Spleen (tissue), 11 donors: ENCODE measurements at regions not wholly inside any gene's neighbourhood (a gene's known extent, or its start where the extent isn't known, plus 50 kb on each side); places are given as distances from the start of the nearest gene placed in this dataset.

ENCODE experiments used
- DNase-seq: peaks from one replicate; pipeline ENCODE4 v3.0.0-alpha.2; 2020
- H3K27ac ChIP-seq, 8 donors: fragments of 200-600 bp; sonication (generic) in 7 of 8; 1 replicate in 4 of 8; 2 replicates in 4 of 8; pipeline versions ENCODE4 v1.5.0 to v1.8.0; 2016 to 2021; ENCODE audit warnings: inconsistent platforms in 4 of 8, mild to moderate bottlenecking in 4 of 8, moderate library complexity in 1 of 8
- H3K27me3 ChIP-seq, 7 donors: fragments of 200-600 bp; sonication (generic) in 6 of 7; replicated peaks in 1 of 7; 1 replicate in 4 of 7; 2 replicates in 3 of 7; pipeline versions ENCODE4 v1.5.0 to v1.8.0; 2016 to 2021; ENCODE audit warnings: inconsistent platforms in 3 of 7, mild to moderate bottlenecking in 1 of 7
- H3K36me3 ChIP-seq, 6 donors: fragments of 200-600 bp; sonication (generic) in 5 of 6; 1 replicate in 4 of 6; 2 replicates in 2 of 6; pipeline versions ENCODE4 v1.5.0 to v1.8.0; 2016 to 2021; ENCODE audit warnings: inconsistent platforms in 2 of 6
- H3K4me1 ChIP-seq, 6 donors: fragments of 200-600 bp; sonication (generic) in 5 of 6; 1 replicate in 3 of 6; 2 replicates in 3 of 6; pipeline versions ENCODE4 v1.5.0 to v1.8.0; 2016 to 2021; ENCODE audit warnings: inconsistent platforms in 3 of 6
- H3K4me3 ChIP-seq, 8 donors: fragments of 200-600 bp; sonication (generic) in 7 of 8; 1 replicate in 4 of 8; 2 replicates in 4 of 8; pipeline versions ENCODE4 v1.5.0 to v1.8.0; 2016 to 2021; ENCODE audit warnings: inconsistent platforms in 4 of 8, mild to moderate bottlenecking in 4 of 8, moderate library complexity in 2 of 8
- H3K9me3 ChIP-seq, 8 donors: fragments of 200-600 bp; sonication (generic) in 7 of 8; 1 replicate in 4 of 8; 2 replicates in 4 of 8; pipeline versions ENCODE4 v1.5.0 to v1.8.0; 2016 to 2021; ENCODE audit warnings: inconsistent platforms in 4 of 8
- CTCF ChIP-seq, 11 experiments: fragments of 200-600 bp in 7 of 11; fragments of 450-650 bp in 4 of 11; sonication (generic) in 4 of 11; IDR thresholded peaks in 8 of 11; conservative IDR thresholded peaks in 3 of 11; 1 replicate in 7 of 11; 2 replicates in 4 of 11; pipeline versions ENCODE4 v1.4.0 to v1.8.0; 2016 to 2021; ENCODE audit warnings: antibody characterized with exemption in 11 of 11, inconsistent platforms in 4 of 11, mild to moderate bottlenecking in 1 of 11
- POLR2A ChIP-seq, 3 donors: fragments of 450-650 bp; IDR thresholded peaks; one replicate each; pipeline ENCODE4 v1.5.1; 2017; ENCODE audit warnings: antibody characterized with exemption in 3 of 3, mild to moderate bottlenecking in 1 of 3
- POLR2AphosphoS5 ChIP-seq, 3 donors: sonication (generic); formaldehyde crosslinking; IDR thresholded peaks; one replicate each; pipeline ENCODE4 v1.5.1; 2017; ENCODE audit warnings: antibody characterized with exemption in 3 of 3
- WGBS, 5 donors: extraction: QIAGEN DNeasy Blood & Tissue Kit in 3 of 5; methylation state at CpG; one replicate each; pipeline versions ENCODE4 v1.1.5 to v1.1.7; 2013 to 2018; 5-methylcytosine and 5-hydroxymethylcytosine counted together
- intact Hi-C: fragments of 100-400 bp; cut with DNase I; formaldehyde crosslinking; loops from one replicate; pipeline ENCODE4 v1.15.0; 2023; ENCODE audit warnings: low total_unique reads
- donor health status: healthy with polysubstance abuse.
- donor health status: DM: no; HTN: no; CAD: no; lungs with moderate emphysema.
- donor health status: DM: no; HTN: no; CAD: no.
- donor health status: Bipolar disorder and iron deficiency.
- donor health status: healthy.
- donor health status: DM: no; HTN: no; CAD: no.
- donor health status: DM: yes; HTN: yes; CAD: no.

DNA sequence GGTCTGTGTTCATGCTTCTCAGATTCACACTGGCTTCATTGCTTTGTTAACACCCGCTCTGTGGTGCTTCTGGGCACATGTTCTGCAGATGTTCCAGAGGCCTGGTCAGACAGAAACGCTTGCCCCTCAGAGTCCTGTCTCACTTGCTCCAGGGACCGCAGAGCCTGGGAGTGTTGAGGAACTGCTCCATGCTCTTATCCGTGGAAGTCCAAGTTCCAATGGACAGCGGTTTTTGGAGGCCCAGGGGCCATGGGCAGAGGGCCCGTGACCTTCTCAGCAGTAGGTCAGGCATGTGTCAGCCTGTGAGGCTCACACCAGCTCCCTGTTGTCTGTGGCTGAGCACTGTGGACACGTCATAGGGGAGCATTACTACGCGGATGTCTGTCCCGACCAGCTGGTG lies 364.7 kb upstream of the IRX1 start:
- WGBS, 5 donors: 84 to 91% (median 86%) methylated on average over 7 to 10 of the region's 10 CpGs
- TF ChIP-seq POLR2AphosphoS5 (IDR thresholded peaks at IDR 0.05) (no peak), POLR2A (IDR thresholded peaks at IDR 0.05) (no peak), CTCF (IDR thresholded peaks at IDR 0.05 in 8 of 11, conservative IDR thresholded peaks at IDR 0.05 in 3 of 11) (no peak)
- no peaks in the 10 kb centered on the region for H3K4me1 ChIP-seq
- H3K4me3 ChIP-seq: no peak overlapping the region
- no peak for DNase-seq
- intact Hi-C loops: no loop called here
- no peak overlapping the region for H3K27ac ChIP-seq
- H3K27me3 ChIP-seq: no peaks in the 10 kb centered on the region
- H3K9me3 ChIP-seq: peaks cover 0 to 30% (median 8%) of the 10 kb centered on the region in 8 donors
- H3K36me3 ChIP-seq: no peaks in the 10 kb centered on the region

DNA sequence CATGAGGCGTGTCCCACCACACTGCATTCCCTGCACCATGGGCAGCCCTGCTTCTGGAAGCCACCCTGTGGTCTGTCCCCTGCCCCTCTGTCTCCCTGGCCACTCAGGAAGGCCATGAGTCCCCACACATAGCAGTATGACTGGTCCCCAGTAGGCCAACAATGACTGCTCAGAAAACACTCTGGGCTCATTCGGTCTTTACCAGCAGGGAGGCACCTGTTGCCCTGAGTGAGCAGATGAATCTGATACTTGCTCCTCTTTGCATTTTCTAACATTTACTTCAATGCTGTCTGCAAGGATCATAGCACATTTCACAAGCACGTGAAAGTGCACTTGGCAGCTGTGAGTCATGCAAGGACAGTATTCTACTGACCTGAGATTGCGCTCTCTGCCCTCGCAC lies 365.4 kb upstream of the IRX1 start:
- TF ChIP-seq POLR2A (IDR thresholded peaks at IDR 0.05) (no peak), POLR2AphosphoS5 (IDR thresholded peaks at IDR 0.05) (no peak), CTCF (IDR thresholded peaks at IDR 0.05 in 8 of 11, conservative IDR thresholded peaks at IDR 0.05 in 3 of 11) (no peak)
- Histone ChIP-seq H3K9me3 (peaks cover 0 to 23% (median 2%) of the 10 kb centered on the region in 8 donors), H3K4me1 (no peaks in the 10 kb centered on the region), H3K27ac (no peak overlapping the region), H3K4me3 (no peak overlapping the region), H3K27me3 (no peaks in the 10 kb centered on the region), H3K36me3 (no peaks in the 10 kb centered on the region)
- WGBS, 5 donors: 75 to 90% (median 86%) methylated on average over 5 of the region's 5 CpGs
- DNase-seq: no peak
- intact Hi-C loops: no loop called here

DNA sequence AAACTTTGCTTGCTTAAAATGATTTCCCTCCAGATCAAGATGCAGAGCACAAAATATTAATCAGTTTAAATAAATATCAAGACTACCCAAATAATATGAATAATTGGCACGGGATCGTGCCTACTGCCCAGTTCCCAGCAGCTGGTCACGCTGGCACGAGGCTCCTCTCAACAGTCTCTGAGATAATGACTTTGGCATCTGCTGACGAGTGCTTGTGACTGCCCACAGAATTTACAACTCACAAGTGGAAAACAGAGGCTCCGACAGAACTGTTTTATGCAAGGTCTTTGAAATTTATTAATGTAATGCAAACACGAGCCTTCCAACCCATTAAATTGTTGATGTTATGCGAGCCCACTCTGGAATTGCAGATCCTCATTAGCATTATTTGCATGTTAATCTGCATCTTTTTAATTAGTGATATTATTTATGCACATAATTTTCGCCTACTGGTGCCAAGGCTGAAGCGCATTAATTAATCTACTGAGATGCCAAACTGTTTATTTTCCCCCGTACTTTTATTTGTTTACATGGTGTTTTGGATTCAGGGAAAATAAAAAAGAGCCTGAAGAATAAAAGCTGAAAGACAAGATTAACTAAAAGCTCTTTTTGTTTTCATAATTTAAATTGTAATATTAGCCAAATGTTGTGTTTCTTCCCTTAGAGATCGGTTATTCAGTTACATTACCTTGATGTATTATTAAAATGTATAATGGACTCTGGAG lies 369.3 kb upstream of the IRX1 start:
- no peak for TF ChIP-seq POLR2AphosphoS5 (IDR thresholded peaks at IDR 0.05)
- no peak for TF ChIP-seq POLR2A (IDR thresholded peaks at IDR 0.05)
- TF ChIP-seq CTCF (IDR thresholded peaks at IDR 0.05 in 8 of 11, conservative IDR thresholded peaks at IDR 0.05 in 3 of 11): no peak
- Histone ChIP-seq H3K9me3 (peaks cover 0 to 5% (median 0%) of the 10 kb centered on the region in 8 donors), H3K27me3 (no peaks in the 10 kb centered on the region), H3K4me3 (no peak overlapping the region), H3K4me1 (no peaks in the 10 kb centered on the region), H3K27ac (no peak overlapping the region), H3K36me3 (no peaks in the 10 kb centered on the region)
- WGBS, 5 donors: 76 to 84% (median 77%) methylated on average over 12 of the region's 12 CpGs
- intact Hi-C loops: no loop called here
- DNase-seq: no peak

- peak; percentile 54 for DNase-seq
- Histone ChIP-seq H3K27ac (no peak overlapping the region), H3K9me3 (peaks cover 0 to 10% (median 0%) of the 10 kb centered on the region in 8 donors), H3K4me1 (no peaks in the 10 kb centered on the region), H3K36me3 (no peaks in the 10 kb centered on the region), H3K4me3 (no peak overlapping the region), H3K27me3 (no peaks in the 10 kb centered on the region)
- WGBS, 5 donors: 80 to 84% (median 84%) methylated on average over 22 of the region's 22 CpGs
- TF ChIP-seq CTCF (IDR thresholded peaks at IDR 0.05 in 8 of 11, conservative IDR thresholded peaks at IDR 0.05 in 3 of 11): no peak
- TF ChIP-seq POLR2A (IDR thresholded peaks at IDR 0.05): no peak
- intact Hi-C loops: no loop called here
These were observed 370.3 kb upstream of the IRX1 start for GRCh38 chr5:3225201-3225960.
